ENCODE measurements at regions not wholly inside any gene's neighbourhood (a gene's known extent, or its start where the extent isn't known, plus 50 kb on each side); places are given as distances from the start of the nearest gene placed in this dataset.

GRCh38 chr12:13504074-13504473 is 307.5 kb downstream of the EMP1 start:
- no peaks in the 10 kb centered on the region for H3K4me1 ChIP-seq (ENCODE audit: control insufficient read depth, insufficient read depth, low read length)
- H3K4me3 ChIP-seq (ENCODE audit: low read length), result no peak overlapping the region
- no peaks in the 10 kb centered on the region for H3K9me3 ChIP-seq (ENCODE audit: control insufficient read depth, low read length)
- no peaks in the 10 kb centered on the region for H3K27me3 ChIP-seq (ENCODE audit: control insufficient read depth, insufficient read depth, low read length)
- no peak overlapping the region for H3K9ac ChIP-seq (ENCODE audit: low read length)
- H3K36me3 ChIP-seq (ENCODE audit: control insufficient read depth, insufficient read depth, low read length), result no peaks in the 10 kb centered on the region

GRCh38 chr12:13503094-13503835 is 306.7 kb downstream of the EMP1 start:
- Histone ChIP-seq H3K36me3 (ENCODE audit: control insufficient read depth, insufficient read depth, low read length) (no peaks in the 10 kb centered on the region), H3K9ac (ENCODE audit: low read length) (no peak overlapping the region), H3K27me3 (ENCODE audit: control insufficient read depth, insufficient read depth, low read length) (no peaks in the 10 kb centered on the region), H3K4me1 (ENCODE audit: control insufficient read depth, insufficient read depth, low read length) (no peaks in the 10 kb centered on the region), H3K9me3 (ENCODE audit: control insufficient read depth, low read length) (no peaks in the 10 kb centered on the region), H3K4me3 (ENCODE audit: low read length) (no peak overlapping the region)

GRCh38 chr12:13499008-13499407 is 302.5 kb downstream of the EMP1 start:
- H3K9me3 ChIP-seq (ENCODE audit: control insufficient read depth, low read length), result no peaks in the 10 kb centered on the region
- H3K4me3 ChIP-seq (ENCODE audit: low read length), result no peak overlapping the region
- no peaks in the 10 kb centered on the region for H3K27me3 ChIP-seq (ENCODE audit: control insufficient read depth, insufficient read depth, low read length)
- H3K4me1 ChIP-seq (ENCODE audit: control insufficient read depth, insufficient read depth, low read length), result no peaks in the 10 kb centered on the region
- no peak overlapping the region for H3K9ac ChIP-seq (ENCODE audit: low read length)
- H3K36me3 ChIP-seq (ENCODE audit: control insufficient read depth, insufficient read depth, low read length), result no peaks in the 10 kb centered on the region

- Histone ChIP-seq H3K36me3 (ENCODE audit: control insufficient read depth, insufficient read depth, low read length) (no peaks in the 10 kb centered on the region), H3K27me3 (ENCODE audit: control insufficient read depth, insufficient read depth, low read length) (no peaks in the 10 kb centered on the region), H3K9ac (ENCODE audit: low read length) (no peak overlapping the region), H3K9me3 (ENCODE audit: control insufficient read depth, low read length) (no peaks in the 10 kb centered on the region), H3K4me1 (ENCODE audit: control insufficient read depth, insufficient read depth, low read length) (no peaks in the 10 kb centered on the region), H3K4me3 (ENCODE audit: low read length) (no peak overlapping the region)
Observed at GRCh38 chr12:13496111-13496510, 299.6 kb downstream of the EMP1 start.

- Histone ChIP-seq H3K36me3 (ENCODE audit: control insufficient read depth, insufficient read depth, low read length) (no peaks in the 10 kb centered on the region), H3K9me3 (ENCODE audit: control insufficient read depth, low read length) (no peaks in the 10 kb centered on the region), H3K4me1 (ENCODE audit: control insufficient read depth, insufficient read depth, low read length) (no peaks in the 10 kb centered on the region), H3K4me3 (ENCODE audit: low read length) (no peak overlapping the region), H3K27me3 (ENCODE audit: control insufficient read depth, insufficient read depth, low read length) (no peaks in the 10 kb centered on the region), H3K9ac (ENCODE audit: low read length) (no peak overlapping the region)
Observed at GRCh38 chr12:13489246-13489645, 292.7 kb downstream of the EMP1 start.

GRCh38 chr12:13487326-13487725 is 290.8 kb downstream of the EMP1 start:
- Histone ChIP-seq H3K4me1 (ENCODE audit: control insufficient read depth, insufficient read depth, low read length) (no peaks in the 10 kb centered on the region), H3K9me3 (ENCODE audit: control insufficient read depth, low read length) (no peaks in the 10 kb centered on the region), H3K36me3 (ENCODE audit: control insufficient read depth, insufficient read depth, low read length) (no peaks in the 10 kb centered on the region), H3K27me3 (ENCODE audit: control insufficient read depth, insufficient read depth, low read length) (no peaks in the 10 kb centered on the region), H3K4me3 (ENCODE audit: low read length) (no peak overlapping the region), H3K9ac (ENCODE audit: low read length) (no peak overlapping the region)

- no peak overlapping the region for H3K4me3 ChIP-seq (ENCODE audit: low read length)
- H3K9ac ChIP-seq (ENCODE audit: low read length), result no peak overlapping the region
- H3K27me3 ChIP-seq (ENCODE audit: control insufficient read depth, insufficient read depth, low read length), result no peaks in the 10 kb centered on the region
- H3K36me3 ChIP-seq (ENCODE audit: control insufficient read depth, insufficient read depth, low read length), result no peaks in the 10 kb centered on the region
- no peaks in the 10 kb centered on the region for H3K4me1 ChIP-seq (ENCODE audit: control insufficient read depth, insufficient read depth, low read length)
- H3K9me3 ChIP-seq (ENCODE audit: control insufficient read depth, low read length), result no peaks in the 10 kb centered on the region
Observed at GRCh38 chr12:13486794-13487193, 290.3 kb downstream of the EMP1 start.

- Histone ChIP-seq H3K4me3 (ENCODE audit: low read length) (no peak overlapping the region), H3K27me3 (ENCODE audit: control insufficient read depth, insufficient read depth, low read length) (no peaks in the 10 kb centered on the region), H3K36me3 (ENCODE audit: control insufficient read depth, insufficient read depth, low read length) (no peaks in the 10 kb centered on the region), H3K9me3 (ENCODE audit: control insufficient read depth, low read length) (no peaks in the 10 kb centered on the region), H3K4me1 (ENCODE audit: control insufficient read depth, insufficient read depth, low read length) (no peaks in the 10 kb centered on the region), H3K9ac (ENCODE audit: low read length) (no peak overlapping the region)
Observed at GRCh38 chr12:13478650-13479181, 282.2 kb downstream of the EMP1 start.

GRCh38 chr12:13474381-13474780 is 277.9 kb downstream of the EMP1 start:
- no peak overlapping the region for H3K4me3 ChIP-seq (ENCODE audit: low read length)
- H3K36me3 ChIP-seq (ENCODE audit: control insufficient read depth, insufficient read depth, low read length), result no peaks in the 10 kb centered on the region
- no peaks in the 10 kb centered on the region for H3K4me1 ChIP-seq (ENCODE audit: control insufficient read depth, insufficient read depth, low read length)
- H3K9me3 ChIP-seq (ENCODE audit: control insufficient read depth, low read length), result no peaks in the 10 kb centered on the region
- H3K27me3 ChIP-seq (ENCODE audit: control insufficient read depth, insufficient read depth, low read length), result no peaks in the 10 kb centered on the region
- H3K9ac ChIP-seq (ENCODE audit: low read length), result no peak overlapping the region

GRCh38 chr12:13472690-13473089 is 276.2 kb downstream of the EMP1 start:
- Histone ChIP-seq H3K27me3 (ENCODE audit: control insufficient read depth, insufficient read depth, low read length) (no peaks in the 10 kb centered on the region), H3K9me3 (ENCODE audit: control insufficient read depth, low read length) (no peaks in the 10 kb centered on the region), H3K36me3 (ENCODE audit: control insufficient read depth, insufficient read depth, low read length) (no peaks in the 10 kb centered on the region), H3K4me3 (ENCODE audit: low read length) (no peak overlapping the region), H3K4me1 (ENCODE audit: control insufficient read depth, insufficient read depth, low read length) (no peaks in the 10 kb centered on the region), H3K9ac (ENCODE audit: low read length) (no peak overlapping the region)

GRCh38 chr12:13471471-13471870 is 274.9 kb downstream of the EMP1 start:
- H3K4me1 ChIP-seq (ENCODE audit: control insufficient read depth, insufficient read depth, low read length), result no peaks in the 10 kb centered on the region

GRCh38 chr12:13465635-13466034 is 269.1 kb downstream of the EMP1 start:
- Histone ChIP-seq H3K27me3 (ENCODE audit: control insufficient read depth, insufficient read depth, low read length) (no peaks in the 10 kb centered on the region), H3K4me1 (ENCODE audit: control insufficient read depth, insufficient read depth, low read length) (no peaks in the 10 kb centered on the region), H3K9ac (ENCODE audit: low read length) (no peak overlapping the region), H3K36me3 (ENCODE audit: control insufficient read depth, insufficient read depth, low read length) (no peaks in the 10 kb centered on the region), H3K9me3 (ENCODE audit: control insufficient read depth, low read length) (no peaks in the 10 kb centered on the region), H3K4me3 (ENCODE audit: low read length) (no peak overlapping the region)

More at GRCh38 chr12:13471471-13471870, 274.9 kb downstream of the EMP1 start:
- Histone ChIP-seq H3K9ac (ENCODE audit: low read length) (no peak overlapping the region), H3K9me3 (ENCODE audit: control insufficient read depth, low read length) (no peaks in the 10 kb centered on the region), H3K27me3 (ENCODE audit: control insufficient read depth, insufficient read depth, low read length) (no peaks in the 10 kb centered on the region), H3K4me3 (ENCODE audit: low read length) (no peak overlapping the region), H3K36me3 (ENCODE audit: control insufficient read depth, insufficient read depth, low read length) (no peaks in the 10 kb centered on the region)

Measured in mucosa of stomach (tissue), 1 donor.